MM.1S (cell line): ENCODE measurements at regions not wholly inside any gene's neighbourhood (a gene's known extent, or its start where the extent isn't known, plus 50 kb on each side); places are given as distances from the start of the nearest gene placed in this dataset.

Experiments used
- CTCF ChIP-seq: fragments of 300-600 bp; sonication (generic); IDR thresholded peaks from 2 replicates; pipeline ENCODE4 v1.5.1; 2016; ENCODE audit warnings: antibody characterized with exemption, low read length, mixed read lengths
- EZH2 ChIP-seq: fragments of 300-600 bp; sonication (generic); optimal IDR thresholded peaks from 2 replicates; pipeline ENCODE3; 2017; ENCODE audit warnings: low read depth, mild to moderate bottlenecking, antibody characterized with exemption, low read length, mixed read lengths

GRCh38 chr20:4504814-4505213 lies 181.4 kb upstream of the PRNP start:
- TF ChIP-seq EZH2 (no peak), CTCF (no peak)
